Neural progenitor cell (in vitro differentiated cells): ENCODE measurements at regions not wholly inside any gene's neighbourhood (a gene's known extent, or its start where the extent isn't known, plus 50 kb on each side); places are given as distances from the start of the nearest gene placed in this dataset.

Experiments used
- DNase-seq: peaks from one replicate; pipeline ENCODE4 v3.0.0-alpha.2; 2016; ENCODE audit warnings: low spot score
- H2AFZ ChIP-seq: fragments of 200-600 bp; sonication (generic); replicated peaks from 2 replicates; pipeline ENCODE4 v1.6.1; 2016; ENCODE audit warnings: antibody characterized with exemption
- H3F3A ChIP-seq: fragments of 200-600 bp; sonication (generic); 2 replicates; pipeline ENCODE4 v1.6.1; 2016; ENCODE audit warnings: antibody characterized with exemption, low read depth
- H3K27ac ChIP-seq: fragments of 200-600 bp; sonication (generic); 2 replicates; pipeline ENCODE4 v1.5.1; 2016; ENCODE audit warnings: mild to moderate bottlenecking
- H3K27me3 ChIP-seq: fragments of 200-600 bp; sonication (generic); 2 replicates; pipeline ENCODE4 v1.6.1; 2016; ENCODE audit warnings: mild to moderate bottlenecking, moderate library complexity
- H3K36me3 ChIP-seq: fragments of 200-600 bp; sonication (generic); 2 replicates; pipeline ENCODE4 v1.5.1; 2016
- H3K4me1 ChIP-seq: fragments of 200-600 bp; sonication (generic); 2 replicates; pipeline ENCODE4 v1.6.1; 2016; ENCODE audit warnings: mixed run types
- H3K4me2 ChIP-seq: fragments of 200-600 bp; sonication (generic); 2 replicates; pipeline ENCODE4 v1.6.1; 2016
- H3K4me3 ChIP-seq: fragments of 200-600 bp; sonication (generic); 2 replicates; pipeline ENCODE4 v1.5.1; 2016
- H3K79me2 ChIP-seq: fragments of 200-600 bp; sonication (generic); 2 replicates; pipeline ENCODE4 v1.6.1; 2016; ENCODE audit warnings: low read depth
- H3K9ac ChIP-seq: fragments of 200-600 bp; sonication (generic); 2 replicates; pipeline ENCODE4 v1.6.1; 2016
- H3K9me3 ChIP-seq: fragments of 200-600 bp; sonication (generic); 2 replicates; pipeline ENCODE4 v1.5.1; 2016; ENCODE audit warnings: low read depth
- H4K20me1 ChIP-seq: fragments of 200-600 bp; sonication (generic); 2 replicates; pipeline ENCODE4 v1.6.1; 2016; ENCODE audit warnings: low read depth
- H3K27ac Mint-ChIP-seq: 3 replicates; pipeline ENCODE4 v1.8.0; 2021; ENCODE audit warnings: mixed read lengths
- H3K27me3 Mint-ChIP-seq: 2 replicates; pipeline ENCODE4 v1.8.0; 2022; ENCODE audit warnings: low read depth, mild to moderate bottlenecking, inconsistent platforms, moderate library complexity, mixed read lengths; ENCODE audit not compliant: insufficient read depth
- H3K36me3 Mint-ChIP-seq: 3 replicates; pipeline ENCODE4 v1.8.0; 2021; ENCODE audit warnings: mixed read lengths
- H3K4me1 Mint-ChIP-seq: 3 replicates; pipeline ENCODE4 v1.8.0; 2021; ENCODE audit warnings: mixed read lengths
- H3K4me3 Mint-ChIP-seq: 3 replicates; pipeline ENCODE4 v1.8.0; 2021; ENCODE audit warnings: mild to moderate bottlenecking, moderate library complexity, mixed read lengths
- H3K9me3 Mint-ChIP-seq: 3 replicates; pipeline ENCODE4 v1.8.0; 2020; ENCODE audit warnings: mixed read lengths
- CTCF ChIP-seq: fragments of 200-600 bp; sonication (generic); IDR thresholded peaks from 2 replicates; pipeline ENCODE4 v1.5.1; 2017; ENCODE audit warnings: antibody characterized with exemption, mild to moderate bottlenecking
- EZH2 ChIP-seq: fragments of 200-600 bp; sonication (generic); IDR thresholded peaks from 2 replicates; pipeline ENCODE4 v1.6.1; 2017; ENCODE audit warnings: antibody characterized with exemption, mild to moderate bottlenecking, moderate library complexity
- EZH2phosphoT487 ChIP-seq: fragments of 200-600 bp; sonication (generic); IDR thresholded peaks from 2 replicates; pipeline ENCODE4 v1.6.1; 2017; ENCODE audit warnings: antibody characterized with exemption

- no peaks in the 10 kb centered on the region for H3K9me3 Mint-ChIP-seq
- no peak overlapping the region for H3K27ac Mint-ChIP-seq
- Histone ChIP-seq H3K4me3 (no peak overlapping the region), H3K27me3 (no peaks in the 10 kb centered on the region), H4K20me1 (no peaks in the 10 kb centered on the region), H3K27ac (no peak overlapping the region), H3F3A (no peaks in the 10 kb centered on the region), H3K9ac (no peak overlapping the region), H3K4me2 (no peak overlapping the region), H3K4me1 (peaks cover 14% of the 10 kb centered on the region), H3K36me3 (no peaks in the 10 kb centered on the region), H3K79me2 (no peaks in the 10 kb centered on the region), H3K9me3 (no peaks in the 10 kb centered on the region), H2AFZ (no peak overlapping the region)
- peaks cover 11% of the 10 kb centered on the region for H3K4me1 Mint-ChIP-seq
- peaks cover 7% of the 10 kb centered on the region for H3K27me3 Mint-ChIP-seq
- no peak for TF ChIP-seq CTCF
- TF ChIP-seq EZH2: no peak
- TF ChIP-seq EZH2phosphoT487: no peak
- H3K4me3 Mint-ChIP-seq: no peak overlapping the region
- no peaks in the 10 kb centered on the region for H3K36me3 Mint-ChIP-seq
- DNase-seq: no peak
These were observed 71.3 kb upstream of the TOP1 start for GRCh38 chr20:40957265-40957760.

GRCh38 chr20:40958598-40958997 lies 70.0 kb upstream of the TOP1 start:
- H3K4me3 Mint-ChIP-seq: no peak overlapping the region
- H3K4me1 Mint-ChIP-seq: peaks cover 11% of the 10 kb centered on the region
- no peak overlapping the region for H3K27ac ChIP-seq
- H3K36me3 ChIP-seq: no peaks in the 10 kb centered on the region
- no peak overlapping the region for H3K27ac Mint-ChIP-seq
- H3K27me3 ChIP-seq: no peaks in the 10 kb centered on the region
- no peak for DNase-seq
- TF ChIP-seq CTCF (no peak), EZH2 (no peak), EZH2phosphoT487 (no peak)
- H2AFZ ChIP-seq: no peak overlapping the region
- H3K4me2 ChIP-seq: no peak overlapping the region
- H3K9ac ChIP-seq: no peak overlapping the region
- H3K27me3 Mint-ChIP-seq: peaks cover 7% of the 10 kb centered on the region
- no peaks in the 10 kb centered on the region for H3K9me3 ChIP-seq
- no peaks in the 10 kb centered on the region for H3K9me3 Mint-ChIP-seq
- no peaks in the 10 kb centered on the region for H3K36me3 Mint-ChIP-seq
- H3K79me2 ChIP-seq: no peaks in the 10 kb centered on the region
- no peaks in the 10 kb centered on the region for H3F3A ChIP-seq
- H3K4me1 ChIP-seq: peaks cover 14% of the 10 kb centered on the region
- no peak overlapping the region for H3K4me3 ChIP-seq
- H4K20me1 ChIP-seq: no peaks in the 10 kb centered on the region

GRCh38 chr20:40959325-40960092 lies 69.1 kb upstream of the TOP1 start:
- Mint-ChIP-seq H3K36me3 (no peaks in the 10 kb centered on the region), H3K4me3 (no peak overlapping the region), H3K27me3 (peaks cover 2% of the 10 kb centered on the region), H3K4me1 (peaks cover 11% of the 10 kb centered on the region), H3K9me3 (no peaks in the 10 kb centered on the region), H3K27ac (no peak overlapping the region)
- H3K27ac ChIP-seq: no peak overlapping the region
- peaks cover 14% of the 10 kb centered on the region for H3K4me1 ChIP-seq
- no peak overlapping the region for H3K4me3 ChIP-seq
- TF ChIP-seq EZH2 (no peak), CTCF (no peak), EZH2phosphoT487 (no peak)
- no peaks in the 10 kb centered on the region for H3F3A ChIP-seq
- H2AFZ ChIP-seq: peak overlapping the region; percentile 85
- H4K20me1 ChIP-seq: no peaks in the 10 kb centered on the region
- H3K27me3 ChIP-seq: no peaks in the 10 kb centered on the region
- no peak overlapping the region for H3K9ac ChIP-seq
- no peaks in the 10 kb centered on the region for H3K79me2 ChIP-seq
- H3K4me2 ChIP-seq: peak overlapping the region; percentile 43
- H3K9me3 ChIP-seq: no peaks in the 10 kb centered on the region
- DNase-seq: peak; percentile 16
- H3K36me3 ChIP-seq: no peaks in the 10 kb centered on the region
